Fibroblast of peridontal ligament (primary cell): ENCODE measurements at regions not wholly inside any gene's neighbourhood (a gene's known extent, or its start where the extent isn't known, plus 50 kb on each side); places are given as distances from the start of the nearest gene placed in this dataset.
A peak's percentile ranks its signal among the peaks of the same experiment; 100 is the strongest.

Experiments
- DNase-seq: peaks from one replicate; pipeline ENCODE4 v3.0.0-alpha.2; 2010; ENCODE audit errors: extremely low read depth

DNA sequence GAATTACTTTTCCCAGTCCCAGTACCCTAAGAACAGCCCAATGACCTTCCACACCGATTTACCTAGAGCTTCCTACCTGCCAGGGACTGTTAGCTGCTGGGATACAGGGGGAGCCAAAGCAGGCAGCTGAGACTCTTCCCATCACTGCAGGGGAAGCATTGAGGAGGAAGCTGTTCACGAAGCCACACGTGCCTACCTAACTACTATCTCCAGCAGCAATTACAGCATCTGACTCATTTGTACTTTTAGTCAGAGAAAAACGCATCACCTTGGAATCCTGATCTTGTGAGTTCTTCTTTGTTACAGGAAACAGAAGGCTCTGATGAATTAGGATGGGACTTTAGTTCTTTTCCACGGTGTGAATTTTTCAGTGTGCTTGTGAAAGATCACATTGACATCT, 113.7 kb upstream of the DHX40 start:
- DNase-seq: no peak

DNA sequence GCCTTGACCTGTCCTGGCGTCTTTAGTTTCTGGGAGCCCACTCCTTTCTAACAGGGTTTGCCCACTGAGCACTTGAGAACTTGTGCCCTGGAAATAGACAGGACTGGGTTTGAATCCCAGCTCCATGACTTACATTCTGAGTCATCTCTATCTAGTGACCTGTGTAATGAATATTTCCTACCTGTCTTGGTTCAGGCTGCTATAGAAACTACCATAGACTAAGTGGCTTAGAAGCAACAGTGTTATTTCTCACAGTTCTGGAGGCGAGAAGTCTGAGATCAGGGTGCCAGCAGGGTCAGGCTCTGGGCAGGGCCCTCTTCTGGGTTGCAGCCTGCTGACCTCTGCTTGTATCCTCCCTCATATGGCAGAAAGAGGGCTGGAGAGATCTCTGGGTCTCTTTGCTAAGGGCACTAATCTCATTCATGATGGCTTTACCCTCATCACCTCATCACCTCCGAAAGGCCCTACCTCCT, 110.7 kb upstream of the DHX40 start:
- DNase-seq: no peak

GRCh38 chr17:59456428-59456827, 109.0 kb upstream of the DHX40 start:
- DNase-seq: no peak

GRCh38 chr17:59456923-59457615, 108.3 kb upstream of the DHX40 start:
- no peak for DNase-seq

- no peak for DNase-seq
Observed at GRCh38 chr17:59462385-59462784, 103.0 kb upstream of the DHX40 start.

- DNase-seq: no peak
Observed at GRCh38 chr17:59464246-59464645, 101.2 kb upstream of the DHX40 start.

- no peak for DNase-seq
Observed at GRCh38 chr17:59465949-59466307, 99.5 kb upstream of the DHX40 start.

DNA sequence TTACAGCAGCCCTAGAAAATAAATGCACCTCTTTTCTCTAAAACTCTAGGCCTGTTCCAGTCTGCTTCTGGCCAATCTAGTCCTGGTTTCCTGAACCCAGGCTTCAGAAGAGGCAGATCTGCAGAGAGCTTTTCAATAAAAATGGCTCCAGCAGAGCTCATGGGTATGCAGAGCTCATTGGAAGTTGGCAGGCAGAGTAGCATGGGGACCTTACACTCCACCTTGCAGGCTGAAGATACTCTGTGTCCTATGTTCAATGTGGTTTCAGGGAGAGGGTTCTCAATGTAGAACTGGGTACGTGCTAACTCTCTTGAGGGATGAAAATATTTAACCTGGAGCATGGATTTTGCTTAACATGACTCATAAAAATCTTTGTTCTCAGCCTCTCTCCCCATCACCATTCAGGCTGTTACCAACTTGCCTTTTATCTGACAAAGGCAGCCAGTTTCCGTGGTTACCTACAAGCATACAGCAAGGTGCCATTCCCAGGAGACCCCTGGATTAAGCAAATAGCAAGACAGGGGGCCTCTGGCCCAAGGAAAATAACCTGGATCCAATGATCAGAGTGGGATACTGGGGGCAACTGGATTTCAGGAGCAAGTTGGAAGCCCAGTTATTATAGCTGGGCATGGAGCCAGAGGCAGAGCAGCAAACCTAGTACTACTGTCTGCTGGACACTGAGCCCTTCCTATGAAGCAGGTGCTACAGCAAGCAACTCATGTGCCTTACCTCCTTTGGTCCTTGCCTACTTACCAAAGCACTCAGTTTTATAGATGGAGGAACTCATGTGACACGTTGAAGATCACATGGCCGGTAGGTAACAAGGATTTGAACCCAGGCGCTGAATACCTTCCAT, 98.2 kb upstream of the DHX40 start:
- DNase-seq: no peak

GRCh38 chr17:59469786-59470485, 95.5 kb upstream of the DHX40 start:
- DNase-seq: no peak

DNA sequence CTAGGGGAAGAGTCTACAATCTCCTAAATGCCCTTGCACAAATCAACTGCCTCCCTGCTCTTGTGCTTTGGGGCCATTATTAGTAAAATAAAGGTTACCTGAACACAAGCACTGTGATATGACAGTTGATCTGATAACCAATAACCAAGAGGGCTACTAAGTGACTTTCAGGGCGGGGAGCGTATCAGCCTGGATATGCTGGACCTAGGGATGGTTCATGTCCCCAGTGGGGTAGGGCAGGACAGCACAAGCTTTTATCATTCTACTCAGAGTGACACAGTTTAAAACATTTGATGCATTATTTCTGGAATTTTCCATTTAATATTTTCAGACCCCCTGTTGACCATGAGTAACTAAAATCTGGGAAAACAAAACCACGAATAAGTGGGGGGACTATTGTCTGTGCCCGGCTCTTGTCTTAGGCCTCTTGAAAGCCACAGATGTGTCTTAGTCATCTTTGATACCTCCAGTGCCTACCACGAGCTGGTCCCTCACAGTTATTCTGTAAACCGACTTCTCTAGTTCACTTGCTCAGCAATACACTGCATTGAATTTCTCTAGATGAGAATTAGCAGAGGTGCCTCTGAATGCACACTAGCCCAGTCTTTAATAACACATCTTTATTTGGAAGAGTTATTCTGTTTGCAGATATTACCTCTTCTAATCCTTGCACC, 94.6 kb upstream of the DHX40 start:
- DNase-seq: no peak

GRCh38 chr17:59476413-59476812, 89.0 kb upstream of the DHX40 start:
- no peak for DNase-seq

GRCh38 chr17:59479141-59479540, 86.3 kb upstream of the DHX40 start:
- DNase-seq: no peak

DNA sequence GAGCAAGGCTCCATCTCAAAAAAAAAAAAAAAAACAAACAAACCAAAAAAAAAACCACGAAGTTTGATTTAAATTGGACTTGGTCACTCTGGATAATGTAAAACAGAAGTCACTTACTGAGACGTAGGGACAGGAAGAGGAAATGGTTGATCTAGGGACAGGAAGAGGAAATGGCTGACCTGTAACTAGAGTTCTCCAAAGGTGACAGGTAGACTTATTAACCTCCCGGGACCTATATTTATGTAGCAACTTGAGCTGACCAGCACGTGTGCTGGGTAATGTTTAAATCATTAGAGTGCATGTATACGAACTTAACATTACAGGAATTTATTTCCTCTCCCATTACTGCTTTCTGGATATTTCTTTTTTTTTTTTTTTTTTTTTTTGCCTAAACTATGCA, 81.5 kb upstream of the DHX40 start:
- DNase-seq: no peak

DNA sequence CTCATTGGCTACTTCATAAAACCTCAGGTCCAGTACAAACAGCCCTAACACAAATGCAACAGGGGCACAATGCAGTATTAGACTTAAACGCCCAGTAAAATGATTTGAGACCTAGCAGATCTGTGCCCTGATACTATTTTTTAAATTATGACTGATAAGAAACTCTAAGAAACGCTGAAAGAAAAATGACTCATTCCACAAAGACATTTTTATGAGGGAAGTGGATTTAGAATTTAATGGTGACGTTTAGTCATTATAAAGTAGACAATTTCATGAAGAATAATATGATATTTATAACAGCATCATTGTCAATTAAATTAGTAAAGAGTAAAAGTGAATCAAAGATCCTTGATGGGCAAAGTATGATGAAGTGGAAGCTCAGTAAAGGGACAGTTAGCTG, 80.4 kb upstream of the DHX40 start:
- no peak for DNase-seq

GRCh38 chr17:59485946-59486345, 79.5 kb upstream of the DHX40 start:
- DNase-seq: no peak

- DNase-seq: peak; percentile 57
Observed at GRCh38 chr17:59487161-59487873, 78.1 kb upstream of the DHX40 start.

GRCh38 chr17:59488805-59489204, 76.6 kb upstream of the DHX40 start:
- no peak for DNase-seq

DNA sequence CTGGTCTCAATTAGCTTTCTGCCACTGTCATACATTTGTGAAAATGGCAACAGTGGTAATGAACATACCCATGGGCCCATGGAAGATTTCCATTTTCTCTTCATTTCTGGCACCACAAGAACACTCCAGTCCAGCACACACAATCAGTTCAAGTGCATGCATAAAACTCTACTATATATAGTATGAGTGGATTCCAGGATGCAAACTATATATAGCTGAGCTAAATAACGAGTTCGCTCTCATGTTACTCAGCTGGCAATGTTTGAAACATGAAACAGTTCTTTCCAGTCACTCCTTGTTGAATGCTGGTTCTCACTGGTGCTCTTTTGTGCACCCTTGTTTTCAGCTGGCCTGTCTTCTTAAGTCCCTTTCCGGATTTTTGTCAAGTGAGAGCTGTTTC, 75.2 kb upstream of the DHX40 start:
- no peak for DNase-seq

- no peak for DNase-seq
Observed at GRCh38 chr17:59491353-59492090, 73.9 kb upstream of the DHX40 start.

DNA sequence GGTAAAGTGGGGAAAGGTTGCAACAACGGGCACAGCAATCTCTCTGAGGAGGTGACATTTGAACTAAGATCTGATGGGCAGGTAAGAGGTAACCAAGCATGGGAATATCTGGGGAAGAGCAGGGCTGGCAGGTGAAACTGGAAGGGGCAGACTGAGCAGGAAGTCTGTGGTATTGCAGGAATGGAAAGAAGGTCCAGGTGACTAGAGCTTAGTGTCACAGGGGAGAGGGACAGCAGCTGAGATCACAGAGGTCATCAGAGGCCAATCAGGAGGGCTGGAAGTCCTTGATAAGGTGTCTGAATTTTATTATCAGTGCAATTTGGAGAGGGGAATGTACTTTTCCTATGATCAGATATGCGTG, 73.3 kb upstream of the DHX40 start:
- DNase-seq: no peak

GRCh38 chr17:59493867-59494266, 71.5 kb upstream of the DHX40 start:
- DNase-seq: no peak
